Lower leg skin (tissue), 4 donors: ENCODE measurements at regions not wholly inside any gene's neighbourhood (a gene's known extent, or its start where the extent isn't known, plus 50 kb on each side); places are given as distances from the start of the nearest gene placed in this dataset.

Experiments
- DNase-seq, 2 donors: peaks; one replicate each; pipeline ENCODE4 v3.0.0-alpha.2; 2019; ENCODE audit warnings: low spot score in 2 of 2
- H3K4me3 ChIP-seq: fragments of 200-600 bp; sonication (generic); 2 replicates; pipeline ENCODE4 v1.5.1; 2017; ENCODE audit warnings: mild to moderate bottlenecking, low read depth; ENCODE audit not compliant: poor library complexity, severe bottlenecking
- CTCF ChIP-seq, 3 donors: fragments of 450-650 bp; IDR thresholded peaks; one replicate each; pipeline ENCODE4 v1.5.1; 2016; ENCODE audit warnings: antibody characterized with exemption in 3 of 3, mild to moderate bottlenecking in 3 of 3, moderate library complexity in 2 of 3
- POLR2A ChIP-seq, 2 donors: fragments of 450-650 bp; IDR thresholded peaks; one replicate each; pipeline ENCODE4 v1.6.1; 2016 to 2017; ENCODE audit warnings: antibody characterized with exemption in 2 of 2, mild to moderate bottlenecking in 1 of 2, moderate library complexity in 1 of 2
- WGBS, 2 donors: methylation state at CpG; one replicate each; pipeline ENCODE4 v1.1.5; 2018; 5-methylcytosine and 5-hydroxymethylcytosine counted together
- intact Hi-C: fragments of 100-400 bp; cut with DNase I; formaldehyde crosslinking; loops from one replicate; pipeline ENCODE4 v1.15.0; 2023; ENCODE audit warnings: low total_unique reads

DNA sequence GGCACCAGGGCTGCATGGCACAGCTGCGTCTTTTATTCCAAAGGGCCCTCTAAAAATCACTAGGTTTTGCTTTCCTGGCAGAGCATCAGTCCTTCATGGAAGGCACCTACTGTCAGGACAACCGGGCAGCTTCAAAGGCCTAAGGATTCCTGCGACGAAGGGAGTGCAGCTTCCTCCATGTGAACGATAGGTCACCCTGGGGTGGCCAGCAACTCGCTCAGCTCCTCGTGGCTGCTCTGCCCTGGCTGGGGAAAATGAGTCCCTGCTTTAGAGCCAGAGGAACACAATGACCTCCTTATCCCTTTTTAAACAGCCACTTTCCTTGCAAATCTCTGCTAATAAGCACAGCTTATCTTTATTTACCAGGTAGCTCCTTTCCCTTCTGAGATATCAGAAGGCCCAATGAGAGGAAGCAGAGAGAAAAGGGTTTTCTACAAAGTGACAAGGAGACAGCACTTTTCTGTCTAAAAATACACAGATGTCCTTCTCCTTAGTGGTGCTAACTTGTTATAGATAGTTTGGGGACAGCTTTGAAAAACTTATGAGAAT, 71.6 kb upstream of the SMYD2 start:
- H3K4me3 ChIP-seq: no peak overlapping the region
- intact Hi-C loops: loop anchor here (10.0 kb wide), 1 partner anchor 805 kb away; no protein-coding TSS in a partner anchor
- WGBS, 2 donors: 83 to 94% methylated on average over 7 of the region's 7 CpGs
- no peak for DNase-seq
- TF ChIP-seq CTCF (IDR thresholded peaks at IDR 0.05) (no peak), POLR2A (IDR thresholded peaks at IDR 0.05) (no peak)

DNA sequence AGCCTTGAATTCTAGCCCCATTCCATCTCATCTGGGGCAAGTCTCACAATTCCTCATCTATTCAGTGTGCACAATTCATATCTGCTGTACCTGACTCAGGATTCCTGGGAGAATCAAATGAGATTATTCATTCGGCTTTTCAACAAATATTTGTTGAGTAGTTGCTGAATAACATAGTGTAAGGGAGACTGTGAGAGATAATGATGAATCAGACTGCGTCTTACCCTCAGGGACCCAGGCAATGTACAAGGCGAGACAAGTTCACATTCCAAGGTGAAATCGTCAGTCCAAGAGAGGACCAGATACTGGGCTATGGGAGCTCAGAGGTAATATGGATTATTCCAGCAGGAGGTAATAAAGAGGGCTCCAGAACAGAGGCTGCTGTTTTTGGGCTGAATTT, 67.8 kb upstream of the SMYD2 start:
- WGBS, 2 donors: 34 to 37% methylated on average over 4 of the region's 4 CpGs
- H3K4me3 ChIP-seq: no peak overlapping the region
- DNase-seq: no peak
- intact Hi-C loops: no loop called here
- TF ChIP-seq CTCF (IDR thresholded peaks at IDR 0.05) (no peak), POLR2A (IDR thresholded peaks at IDR 0.05) (no peak)

DNA sequence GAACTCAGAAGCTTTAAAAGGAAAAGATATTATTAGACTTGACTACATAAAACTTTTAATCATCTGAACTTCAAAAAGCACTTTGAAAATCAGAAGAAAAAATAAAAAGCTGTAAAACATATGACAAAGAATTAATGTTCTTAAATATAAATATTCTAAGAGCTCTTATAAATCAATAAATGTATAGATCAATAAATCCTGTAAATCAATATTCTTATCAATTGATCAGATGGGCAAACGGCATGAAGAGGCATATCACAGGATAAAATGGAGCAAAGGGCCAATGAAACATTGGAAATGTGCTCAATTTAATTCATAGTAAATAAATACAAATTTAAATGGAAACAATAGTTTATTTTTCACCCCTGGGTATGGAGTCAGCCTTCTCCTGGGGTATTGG, 66.1 kb upstream of the SMYD2 start:
- WGBS, 2 donors: 50 to 64% methylated on average over 1 of the region's 1 CpG
- no peak overlapping the region for H3K4me3 ChIP-seq
- DNase-seq: no peak
- TF ChIP-seq CTCF (IDR thresholded peaks at IDR 0.05): no peak
- no peak for TF ChIP-seq POLR2A (IDR thresholded peaks at IDR 0.05)
- intact Hi-C loops: no loop called here

- WGBS, 2 donors: 84 to 89% methylated on average over 3 of the region's 3 CpGs
- intact Hi-C loops: no loop called here
- TF ChIP-seq POLR2A (IDR thresholded peaks at IDR 0.05): no peak
- TF ChIP-seq CTCF (IDR thresholded peaks at IDR 0.05): no peak
- no peak overlapping the region for H3K4me3 ChIP-seq
- DNase-seq: no peak
Observed at GRCh38 chr1:214215583-214215982, 65.4 kb upstream of the SMYD2 start.

- H3K4me3 ChIP-seq: no peak overlapping the region
- intact Hi-C loops: no loop called here
- 50 to 68% methylated on average over 1 of the region's 1 CpG for WGBS, 2 donors
- no peak for DNase-seq
- TF ChIP-seq POLR2A (IDR thresholded peaks at IDR 0.05) (no peak), CTCF (IDR thresholded peaks at IDR 0.05) (no peak)
Observed at GRCh38 chr1:214216021-214216420, 64.9 kb upstream of the SMYD2 start.

- no peak overlapping the region for H3K4me3 ChIP-seq
- no peak for TF ChIP-seq CTCF (IDR thresholded peaks at IDR 0.05)
- no peak for TF ChIP-seq POLR2A (IDR thresholded peaks at IDR 0.05)
- intact Hi-C loops: no loop called here
- DNase-seq: no peak
Observed at GRCh38 chr1:214216779-214217178, 64.2 kb upstream of the SMYD2 start.
